ENCODE measurements at regions not wholly inside any gene's neighbourhood (a gene's known extent, or its start where the extent isn't known, plus 50 kb on each side); places are given as distances from the start of the nearest gene placed in this dataset.
"Not testable (repeated sequence)": the region's sequence is repeated elsewhere in the genome, so short reads cannot be mapped to it uniquely, and the experiment has no call there.

- DNase-seq: no peak
Observed at GRCh38 chr1:198411240-198411639, 129.2 kb downstream of the ATP6V1G3 start.

- DNase-seq: no peak
Observed at GRCh38 chr1:198408716-198409115, 131.8 kb downstream of the ATP6V1G3 start.

DNA sequence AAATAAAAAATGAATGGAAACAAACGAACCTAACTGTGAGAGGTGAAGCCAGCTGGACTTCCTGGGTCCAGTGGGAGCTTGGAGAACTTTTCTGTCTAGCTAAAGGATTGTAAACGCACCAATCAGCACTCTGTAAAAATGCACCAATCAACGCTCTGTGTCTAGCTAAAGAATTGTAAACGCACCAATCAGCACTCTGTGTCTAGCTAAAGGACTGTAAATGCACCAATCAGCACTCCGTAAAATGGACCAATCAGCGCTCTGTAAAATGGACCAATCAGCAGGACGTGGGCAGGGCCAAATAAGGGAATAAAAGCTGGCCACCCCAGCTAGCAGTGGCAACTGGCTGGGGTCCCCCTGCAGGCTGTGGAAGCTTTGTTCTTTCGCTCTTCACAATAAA, 135.8 kb downstream of the ATP6V1G3 start:
- DNase-seq: not testable (repeated sequence)

- no peak for DNase-seq
Observed at GRCh38 chr1:198400063-198400462, 140.4 kb downstream of the ATP6V1G3 start.

GRCh38 chr1:198399452-198399851, 141.0 kb downstream of the ATP6V1G3 start:
- no peak for DNase-seq

GRCh38 chr1:198397208-198397808, 143.2 kb downstream of the ATP6V1G3 start:
- DNase-seq: no peak

GRCh38 chr1:198391393-198392020, 149.0 kb downstream of the ATP6V1G3 start:
- peak; percentile 46 for DNase-seq

- no peak for DNase-seq
Observed at GRCh38 chr1:198387587-198387986, 152.9 kb downstream of the ATP6V1G3 start.

GRCh38 chr1:198380275-198380674, 160.2 kb downstream of the ATP6V1G3 start:
- DNase-seq: no peak

GRCh38 chr1:198377702-198378101, 162.8 kb downstream of the ATP6V1G3 start:
- DNase-seq: no peak

DNA sequence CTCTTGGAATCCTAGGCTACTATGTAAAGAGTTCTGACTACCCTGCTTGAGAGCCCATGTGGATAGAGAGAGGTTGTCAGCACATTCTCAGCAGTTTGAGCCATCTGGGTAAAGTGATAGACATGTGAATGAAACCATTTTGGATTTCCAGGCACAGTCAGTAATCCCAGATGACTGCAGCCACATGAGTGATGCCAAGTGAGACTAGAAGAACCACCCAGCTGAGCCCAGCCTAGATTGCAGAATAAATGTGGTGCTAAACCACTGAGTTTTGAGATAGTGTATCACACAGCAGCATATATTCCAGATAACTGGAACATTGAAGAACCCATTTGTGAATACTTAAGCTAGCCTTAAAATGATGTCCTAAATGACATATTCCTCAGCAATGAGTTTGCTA, 166.2 kb downstream of the ATP6V1G3 start:
- DNase-seq: no peak

DNA sequence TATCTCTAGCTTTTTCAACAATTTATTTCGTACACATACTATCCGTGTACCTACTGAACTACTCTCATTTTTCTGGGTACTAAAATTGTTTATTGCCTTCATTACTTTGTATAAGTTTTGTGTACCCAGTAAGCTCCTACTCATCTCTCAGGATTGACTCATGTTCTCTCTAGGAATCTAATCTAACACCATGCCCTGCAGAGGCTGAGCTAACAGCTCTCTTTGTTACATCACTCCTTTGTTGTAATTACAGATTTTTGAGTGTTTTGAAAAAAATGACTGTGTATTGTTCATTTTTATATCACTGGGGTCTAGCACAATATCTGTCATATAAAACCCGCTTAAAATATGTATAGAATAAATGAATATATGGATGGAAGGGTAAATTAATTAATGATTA, 167.1 kb downstream of the ATP6V1G3 start:
- no peak for DNase-seq
